Colon (tissue), 2 donors: ENCODE measurements at regions not wholly inside any gene's neighbourhood (a gene's known extent, or its start where the extent isn't known, plus 50 kb on each side); places are given as distances from the start of the nearest gene placed in this dataset.

Source experiments
- FAIRE-seq: peaks from 2 replicates; lab custom pipeline; 2012; peaks lifted over from hg19 to GRCh38; lab: Jason Lieb, UNC
- donor health status: control.
- donor health status: control.

- no peak for FAIRE-seq
Measured at GRCh38 chr20:11780765-11781369, 136.8 kb upstream of the BTBD3 start.

- no peak for FAIRE-seq
Measured at GRCh38 chr20:11783102-11783850, 134.4 kb upstream of the BTBD3 start.

- FAIRE-seq, result no peak
Measured at GRCh38 chr20:11785885-11786507, 131.7 kb upstream of the BTBD3 start.

GRCh38 chr20:11790046-11790445 lies 127.6 kb upstream of the BTBD3 start:
- no peak for FAIRE-seq

GRCh38 chr20:11791316-11791715 lies 126.4 kb upstream of the BTBD3 start:
- FAIRE-seq, result no peak

GRCh38 chr20:11791835-11792567 lies 125.7 kb upstream of the BTBD3 start:
- FAIRE-seq, result no peak

GRCh38 chr20:11792568-11792953 lies 125.1 kb upstream of the BTBD3 start:
- FAIRE-seq, result no peak

GRCh38 chr20:11794525-11794924 lies 123.2 kb upstream of the BTBD3 start:
- FAIRE-seq, result no peak

- FAIRE-seq, result no peak
Measured at GRCh38 chr20:11795071-11795615, 122.5 kb upstream of the BTBD3 start.

- no peak for FAIRE-seq
Measured at GRCh38 chr20:11796026-11796425, 121.7 kb upstream of the BTBD3 start.

GRCh38 chr20:11797156-11797555 lies 120.5 kb upstream of the BTBD3 start:
- no peak for FAIRE-seq

- no peak for FAIRE-seq
Measured at GRCh38 chr20:11799281-11799684, 118.4 kb upstream of the BTBD3 start.

GRCh38 chr20:11807054-11808048 lies 110.3 kb upstream of the BTBD3 start:
- peak; percentile 5 for FAIRE-seq

GRCh38 chr20:11808841-11809240 lies 108.9 kb upstream of the BTBD3 start:
- no peak for FAIRE-seq

GRCh38 chr20:11810311-11811083 lies 107.2 kb upstream of the BTBD3 start:
- FAIRE-seq, result no peak

- FAIRE-seq, result no peak
Measured at GRCh38 chr20:11813106-11813890, 104.4 kb upstream of the BTBD3 start.

GRCh38 chr20:11814267-11814666 lies 103.4 kb upstream of the BTBD3 start:
- no peak for FAIRE-seq

GRCh38 chr20:11820838-11821237 lies 96.9 kb upstream of the BTBD3 start:
- FAIRE-seq, result no peak

GRCh38 chr20:11822540-11822794 lies 95.2 kb upstream of the BTBD3 start:
- no peak for FAIRE-seq

- FAIRE-seq, result no peak
Measured at GRCh38 chr20:11826334-11826733, 91.4 kb upstream of the BTBD3 start.
